ENCODE measurements at regions not wholly inside any gene's neighbourhood (a gene's known extent, or its start where the extent isn't known, plus 50 kb on each side); places are given as distances from the start of the nearest gene placed in this dataset.

DNA sequence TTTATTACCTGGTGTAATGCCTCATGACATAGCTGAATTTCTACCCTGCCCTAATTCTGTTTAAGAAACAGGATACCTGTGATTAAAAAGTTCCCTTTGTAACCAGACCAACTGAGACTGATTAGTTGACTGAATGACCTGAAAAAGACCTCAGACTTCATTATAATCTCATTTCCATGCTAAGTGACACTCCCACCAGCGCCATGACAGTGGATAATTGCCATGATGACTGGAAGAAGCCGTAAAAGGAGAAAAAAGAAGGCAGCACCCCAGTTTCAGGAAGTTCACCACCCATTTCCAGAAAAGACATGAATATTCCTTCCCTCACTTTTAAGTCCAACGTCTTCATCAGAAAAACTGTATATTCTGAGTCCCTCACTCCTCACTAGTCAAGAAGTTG is 125.6 kb upstream of the HS3ST4 start:
- TF ChIP-seq, protein P1, sequence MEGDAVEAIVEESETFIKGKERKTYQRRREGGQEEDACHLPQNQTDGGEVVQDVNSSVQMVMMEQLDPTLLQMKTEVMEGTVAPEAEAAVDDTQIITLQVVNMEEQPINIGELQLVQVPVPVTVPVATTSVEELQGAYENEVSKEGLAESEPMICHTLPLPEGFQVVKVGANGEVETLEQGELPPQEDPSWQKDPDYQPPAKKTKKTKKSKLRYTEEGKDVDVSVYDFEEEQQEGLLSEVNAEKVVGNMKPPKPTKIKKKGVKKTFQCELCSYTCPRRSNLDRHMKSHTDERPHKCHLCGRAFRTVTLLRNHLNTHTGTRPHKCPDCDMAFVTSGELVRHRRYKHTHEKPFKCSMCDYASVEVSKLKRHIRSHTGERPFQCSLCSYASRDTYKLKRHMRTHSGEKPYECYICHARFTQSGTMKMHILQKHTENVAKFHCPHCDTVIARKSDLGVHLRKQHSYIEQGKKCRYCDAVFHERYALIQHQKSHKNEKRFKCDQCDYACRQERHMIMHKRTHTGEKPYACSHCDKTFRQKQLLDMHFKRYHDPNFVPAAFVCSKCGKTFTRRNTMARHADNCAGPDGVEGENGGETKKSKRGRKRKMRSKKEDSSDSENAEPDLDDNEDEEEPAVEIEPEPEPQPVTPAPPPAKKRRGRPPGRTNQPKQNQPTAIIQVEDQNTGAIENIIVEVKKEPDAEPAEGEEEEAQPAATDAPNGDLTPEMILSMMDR (optimal IDR thresholded peaks at IDR 0.05 in 1 of 3, IDR thresholded peaks at IDR 0.05 in 1 of 3, conservative IDR thresholded peaks at IDR 0.05 in 1 of 3; ENCODE audit: extremely low read depth in 1 of 3, insufficient read depth in 2 of 3, low read length in 3 of 3), result no peak
- no peak for TF ChIP-seq EZH2 (IDR thresholded peaks at IDR 0.05; ENCODE audit: low read length)

All from keratinocyte (primary cell).